ENCODE measurements at regions not wholly inside any gene's neighbourhood (a gene's known extent, or its start where the extent isn't known, plus 50 kb on each side); places are given as distances from the start of the nearest gene placed in this dataset.

GRCh38 chr14:41419709-41420108 lies 187.0 kb upstream of the LRFN5 start:
- DNase-seq (ENCODE audit: extremely low spot score), result no peak
- TF ChIP-seq CTCF (IDR thresholded peaks at IDR 0.05; ENCODE audit: control extremely low read depth, extremely low read depth, low read depth, missing control alignments), result no peak
- POLR2A ChIA-PET, result no interaction called here
- CTCF ChIA-PET, result no interaction called here

GRCh38 chr14:41418851-41419250 lies 187.8 kb upstream of the LRFN5 start:
- CTCF ChIA-PET, result no interaction called here
- DNase-seq (ENCODE audit: extremely low spot score), result no peak
- TF ChIP-seq CTCF (IDR thresholded peaks at IDR 0.05; ENCODE audit: control extremely low read depth, extremely low read depth, low read depth, missing control alignments), result no peak
- POLR2A ChIA-PET, result no interaction called here

- POLR2A ChIA-PET, result no interaction called here
- no peak for DNase-seq (ENCODE audit: extremely low spot score)
- CTCF ChIA-PET, result interaction anchor here (1.2 to 1.5 kb wide), 2 partner anchors 15 to 17 kb away, joined by 3 read pairs; no protein-coding TSS in a partner anchor
- TF ChIP-seq CTCF (IDR thresholded peaks at IDR 0.05; ENCODE audit: control extremely low read depth, extremely low read depth, low read depth, missing control alignments), result no peak
These were observed 196.9 kb upstream of the LRFN5 start for GRCh38 chr14:41409806-41410205.

GRCh38 chr14:41404126-41404525 lies 202.6 kb upstream of the LRFN5 start:
- no peak for TF ChIP-seq CTCF (IDR thresholded peaks at IDR 0.05; ENCODE audit: control extremely low read depth, extremely low read depth, low read depth, missing control alignments)
- ChIA-PET POLR2A (no interaction called here), CTCF (interaction anchor here (0.7 kb wide), 1 partner anchor 18 kb away, joined by 3 read pairs; no protein-coding TSS in a partner anchor)
- no peak for DNase-seq (ENCODE audit: extremely low spot score)

GRCh38 chr14:41403360-41403759 lies 203.3 kb upstream of the LRFN5 start:
- CTCF ChIA-PET, result interaction anchor here (0.7 kb wide), 1 partner anchor 17 kb away, joined by 3 read pairs; no protein-coding TSS in a partner anchor

GRCh38 chr14:41397926-41398325 lies 208.8 kb upstream of the LRFN5 start:
- ChIA-PET POLR2A (no interaction called here), CTCF (interaction anchor here (1.1 kb wide), 1 partner anchor 13 kb away, joined by 3 read pairs; no protein-coding TSS in a partner anchor)
- no peak for TF ChIP-seq CTCF (IDR thresholded peaks at IDR 0.05; ENCODE audit: control extremely low read depth, extremely low read depth, low read depth, missing control alignments)
- DNase-seq (ENCODE audit: extremely low spot score), result no peak

More at GRCh38 chr14:41403360-41403759, 203.3 kb upstream of the LRFN5 start:
- POLR2A ChIA-PET, result no interaction called here
- no peak for TF ChIP-seq CTCF (IDR thresholded peaks at IDR 0.05; ENCODE audit: control extremely low read depth, extremely low read depth, low read depth, missing control alignments)
- no peak for DNase-seq (ENCODE audit: extremely low spot score)

- POLR2A ChIA-PET, result no interaction called here
- DNase-seq (ENCODE audit: extremely low spot score), result no peak
- no peak for TF ChIP-seq CTCF (IDR thresholded peaks at IDR 0.05; ENCODE audit: control extremely low read depth, extremely low read depth, low read depth, missing control alignments)
- CTCF ChIA-PET, result no interaction called here
These were observed 213.2 kb upstream of the LRFN5 start for GRCh38 chr14:41393512-41393911.
